Liver (tissue), 8 donors: ENCODE measurements at regions not wholly inside any gene's neighbourhood (a gene's known extent, or its start where the extent isn't known, plus 50 kb on each side); places are given as distances from the start of the nearest gene placed in this dataset.
A peak's percentile ranks its signal among the peaks of the same experiment; 100 is the strongest.

Source experiments
- DNase-seq: peaks from one replicate; pipeline ENCODE4 v3.0.0-alpha.2; 2017; ENCODE audit warnings: low spot score
- H3K27ac ChIP-seq, 2 donors: one replicate each; pipeline ENCODE4 v1.7.0; 2013; ENCODE audit warnings: inconsistent platforms in 2 of 2, low read length in 2 of 2, control low read depth in 1 of 2, low read depth in 1 of 2, mild to moderate bottlenecking in 1 of 2
- H3K27me3 ChIP-seq, 4 donors: one replicate each; pipeline versions ENCODE4 v1.6.1 to v1.7.0; 2013; ENCODE audit warnings: low read length in 3 of 4, inconsistent platforms in 1 of 4, mild to moderate bottlenecking in 1 of 4, moderate library complexity in 1 of 4; ENCODE audit not compliant: control insufficient read depth in 4 of 4, insufficient read depth in 4 of 4
- H3K36me3 ChIP-seq, 4 donors: one replicate each; pipeline versions ENCODE4 v1.6.1 to v1.7.0; 2013; ENCODE audit warnings: low read length in 3 of 4, mild to moderate bottlenecking in 3 of 4, low read depth in 1 of 4, moderate library complexity in 1 of 4; ENCODE audit not compliant: control insufficient read depth in 4 of 4, insufficient read depth in 3 of 4
- H3K4me1 ChIP-seq, 4 donors: one replicate each; pipeline versions ENCODE4 v1.6.1 to v1.7.0; 2013; ENCODE audit warnings: low read length in 3 of 4, mild to moderate bottlenecking in 3 of 4, moderate library complexity in 1 of 4; ENCODE audit not compliant: control insufficient read depth in 4 of 4, insufficient read depth in 4 of 4
- H3K4me3 ChIP-seq, 3 donors: one replicate each; pipeline versions ENCODE4 v1.6.1 to v1.7.0; 2013; ENCODE audit warnings: low read length in 3 of 3, control low read depth in 1 of 3, low read depth in 1 of 3, mild to moderate bottlenecking in 1 of 3
- H3K9ac ChIP-seq, 2 donors: one replicate each; pipeline ENCODE4 v1.7.0; 2013; ENCODE audit warnings: low read length in 2 of 2, mild to moderate bottlenecking in 2 of 2, moderate library complexity in 2 of 2, control low read depth in 1 of 2, low read depth in 1 of 2
- H3K9me3 ChIP-seq, 4 donors: one replicate each; pipeline versions ENCODE4 v1.6.1 to v1.7.0; 2013; ENCODE audit warnings: low read length in 3 of 4; ENCODE audit not compliant: control insufficient read depth in 4 of 4
- EGR1 ChIP-seq, 2 donors: IDR thresholded peaks; 2 replicates each; pipeline ENCODE4 v1.6.1; 2016 to 2018; ENCODE audit warnings: antibody characterized with exemption in 2 of 2, low read depth in 2 of 2
- HNF4A ChIP-seq, 2 donors: conservative IDR thresholded peaks; 2 replicates each; pipeline ENCODE4 v1.6.1; 2016; ENCODE audit warnings: antibody characterized with exemption in 2 of 2, mild to moderate bottlenecking in 2 of 2
- JUND ChIP-seq, 2 donors: IDR thresholded peaks; 2 replicates each; pipeline ENCODE4 v1.6.1; 2016; ENCODE audit warnings: antibody characterized with exemption in 2 of 2
- NR2F2 ChIP-seq: IDR thresholded peaks from 2 replicates; pipeline ENCODE4 v1.6.1; 2016; ENCODE audit warnings: antibody characterized with exemption
- RAD21 ChIP-seq, 2 donors: IDR thresholded peaks; 2 replicates each; pipeline ENCODE4 v1.6.1; 2016; ENCODE audit warnings: antibody characterized with exemption in 2 of 2, mild to moderate bottlenecking in 2 of 2
- RXRA ChIP-seq, 2 donors: IDR thresholded peaks; 2 replicates each; pipeline ENCODE4 v1.6.1; 2017 to 2018; ENCODE audit warnings: antibody characterized with exemption in 2 of 2, mild to moderate bottlenecking in 1 of 2
- TAF1 ChIP-seq: conservative IDR thresholded peaks from 2 replicates; pipeline ENCODE4 v1.6.1; 2016; ENCODE audit warnings: antibody characterized with exemption, mild to moderate bottlenecking
- YY1 ChIP-seq: IDR thresholded peaks from 2 replicates; pipeline ENCODE4 v1.6.1; 2016; ENCODE audit warnings: antibody characterized with exemption, mild to moderate bottlenecking
- WGBS: extraction: QIAGEN DNeasy Blood & Tissue Kit; methylation state at CpG from one replicate; pipeline ENCODE4 v1.1.7; 2013; 5-methylcytosine and 5-hydroxymethylcytosine counted together
- TF ChIP-seq, protein P1 (sequence below): fragments of 150-350 bp; IDR thresholded peaks from 2 replicates; pipeline ENCODE4 v1.5.1; 2017; ENCODE audit warnings: improper control_type of control experiment, low read depth, low read length; ENCODE audit not compliant: missing input control
- TF ChIP-seq, protein P2 (sequence below): IDR thresholded peaks from 2 replicates; pipeline ENCODE4 v1.6.1; 2016; ENCODE audit warnings: antibody characterized with exemption
- TF ChIP-seq, protein P3 (sequence below): IDR thresholded peaks from 2 replicates; pipeline ENCODE4 v1.6.1; 2016; ENCODE audit warnings: antibody characterized with exemption
- TF ChIP-seq, protein P4 (sequence below): IDR thresholded peaks from 2 replicates; pipeline ENCODE4 v1.6.1; 2016; ENCODE audit warnings: antibody characterized with exemption, mild to moderate bottlenecking
- donor health status: healthy.
- donor health status: healthy.
- donor health status: healthy.
- donor health status: healthy.
- donor health status: healthy.

DNA sequence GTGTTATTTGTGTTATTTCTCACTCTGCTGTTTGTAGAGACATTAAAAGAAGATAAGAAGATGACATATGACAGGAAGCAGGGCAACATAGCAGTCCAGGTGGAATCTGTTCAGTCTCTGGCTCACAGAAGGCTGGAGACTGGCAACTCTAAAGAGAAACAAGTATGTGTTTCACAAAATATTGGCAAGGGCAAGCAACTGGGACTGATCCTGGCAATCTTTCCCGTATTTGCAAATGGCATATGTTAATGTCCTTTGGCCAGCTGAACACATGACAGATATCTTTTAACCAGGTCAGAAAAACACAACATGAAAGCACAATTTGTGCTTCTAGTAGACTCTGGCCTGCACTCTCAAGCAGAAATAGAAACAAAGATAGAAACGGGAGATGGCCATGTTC lies 1354.1 kb upstream of the EPHA6 start:
- H3K4me1 ChIP-seq, result no peaks in the 10 kb centered on the region
- WGBS, result 26% methylated on average over 2 of the region's 2 CpGs
- H3K36me3 ChIP-seq, result no peaks in the 10 kb centered on the region
- DNase-seq, result no peak
- no peaks in the 10 kb centered on the region for H3K9me3 ChIP-seq
- no peak overlapping the region for H3K9ac ChIP-seq
- H3K27ac ChIP-seq, result no peak overlapping the region
- no peaks in the 10 kb centered on the region for H3K27me3 ChIP-seq
- no peak overlapping the region for H3K4me3 ChIP-seq
- TF ChIP-seq HNF4A (conservative IDR thresholded peaks at IDR 0.05) (peak in 1 of 2 donors; percentile 73), NR2F2 (no peak), YY1 (peak; percentile 73), RXRA (IDR thresholded peaks at IDR 0.05) (peak in 1 of 2 donors; percentile 49), RAD21 (IDR thresholded peaks at IDR 0.05) (peak in 1 of 2 donors; percentile 25)
- TF ChIP-seq, protein P1, sequence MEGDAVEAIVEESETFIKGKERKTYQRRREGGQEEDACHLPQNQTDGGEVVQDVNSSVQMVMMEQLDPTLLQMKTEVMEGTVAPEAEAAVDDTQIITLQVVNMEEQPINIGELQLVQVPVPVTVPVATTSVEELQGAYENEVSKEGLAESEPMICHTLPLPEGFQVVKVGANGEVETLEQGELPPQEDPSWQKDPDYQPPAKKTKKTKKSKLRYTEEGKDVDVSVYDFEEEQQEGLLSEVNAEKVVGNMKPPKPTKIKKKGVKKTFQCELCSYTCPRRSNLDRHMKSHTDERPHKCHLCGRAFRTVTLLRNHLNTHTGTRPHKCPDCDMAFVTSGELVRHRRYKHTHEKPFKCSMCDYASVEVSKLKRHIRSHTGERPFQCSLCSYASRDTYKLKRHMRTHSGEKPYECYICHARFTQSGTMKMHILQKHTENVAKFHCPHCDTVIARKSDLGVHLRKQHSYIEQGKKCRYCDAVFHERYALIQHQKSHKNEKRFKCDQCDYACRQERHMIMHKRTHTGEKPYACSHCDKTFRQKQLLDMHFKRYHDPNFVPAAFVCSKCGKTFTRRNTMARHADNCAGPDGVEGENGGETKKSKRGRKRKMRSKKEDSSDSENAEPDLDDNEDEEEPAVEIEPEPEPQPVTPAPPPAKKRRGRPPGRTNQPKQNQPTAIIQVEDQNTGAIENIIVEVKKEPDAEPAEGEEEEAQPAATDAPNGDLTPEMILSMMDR, result no peak
- TF ChIP-seq, protein P2, sequence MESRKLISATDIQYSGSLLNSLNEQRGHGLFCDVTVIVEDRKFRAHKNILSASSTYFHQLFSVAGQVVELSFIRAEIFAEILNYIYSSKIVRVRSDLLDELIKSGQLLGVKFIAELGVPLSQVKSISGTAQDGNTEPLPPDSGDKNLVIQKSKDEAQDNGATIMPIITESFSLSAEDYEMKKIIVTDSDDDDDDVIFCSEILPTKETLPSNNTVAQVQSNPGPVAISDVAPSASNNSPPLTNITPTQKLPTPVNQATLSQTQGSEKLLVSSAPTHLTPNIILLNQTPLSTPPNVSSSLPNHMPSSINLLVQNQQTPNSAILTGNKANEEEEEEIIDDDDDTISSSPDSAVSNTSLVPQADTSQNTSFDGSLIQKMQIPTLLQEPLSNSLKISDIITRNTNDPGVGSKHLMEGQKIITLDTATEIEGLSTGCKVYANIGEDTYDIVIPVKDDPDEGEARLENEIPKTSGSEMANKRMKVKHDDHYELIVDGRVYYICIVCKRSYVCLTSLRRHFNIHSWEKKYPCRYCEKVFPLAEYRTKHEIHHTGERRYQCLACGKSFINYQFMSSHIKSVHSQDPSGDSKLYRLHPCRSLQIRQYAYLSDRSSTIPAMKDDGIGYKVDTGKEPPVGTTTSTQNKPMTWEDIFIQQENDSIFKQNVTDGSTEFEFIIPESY, result peak; percentile 29
- TF ChIP-seq, protein P3, sequence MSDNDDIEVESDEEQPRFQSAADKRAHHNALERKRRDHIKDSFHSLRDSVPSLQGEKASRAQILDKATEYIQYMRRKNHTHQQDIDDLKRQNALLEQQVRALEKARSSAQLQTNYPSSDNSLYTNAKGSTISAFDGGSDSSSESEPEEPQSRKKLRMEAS, result peak; percentile 47

DNA sequence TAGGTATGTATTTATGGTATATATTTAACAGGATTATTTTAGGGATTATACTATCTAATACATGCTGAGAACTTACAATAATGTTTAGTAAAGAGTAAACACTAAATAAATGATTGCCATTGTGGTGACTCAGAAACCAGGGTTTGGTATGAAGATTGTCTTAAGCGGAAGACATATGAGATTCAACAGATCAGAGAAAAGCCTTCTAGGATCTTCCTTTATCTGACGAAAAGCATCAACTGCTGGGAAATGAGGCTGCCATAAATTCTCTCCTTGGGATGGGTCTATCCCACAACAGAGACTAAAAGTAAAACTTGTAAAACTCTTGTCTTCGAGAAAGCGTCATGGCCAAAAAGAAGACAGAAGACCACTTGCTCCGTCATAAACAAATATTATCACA lies 1352.2 kb upstream of the EPHA6 start:
- Histone ChIP-seq H3K9ac (no peak overlapping the region), H3K4me1 (no peaks in the 10 kb centered on the region), H3K27ac (no peak overlapping the region), H3K9me3 (no peaks in the 10 kb centered on the region), H3K36me3 (no peaks in the 10 kb centered on the region), H3K4me3 (no peak overlapping the region), H3K27me3 (no peaks in the 10 kb centered on the region)
- DNase-seq, result no peak
- TF ChIP-seq JUND (IDR thresholded peaks at IDR 0.05), result no peak
- no peak for TF ChIP-seq EGR1 (IDR thresholded peaks at IDR 0.05; ENCODE audit: low read depth in 2 of 2)
- TF ChIP-seq NR2F2, result no peak
- no peak for TF ChIP-seq YY1
- TF ChIP-seq TAF1, result no peak
- TF ChIP-seq, protein P4, sequence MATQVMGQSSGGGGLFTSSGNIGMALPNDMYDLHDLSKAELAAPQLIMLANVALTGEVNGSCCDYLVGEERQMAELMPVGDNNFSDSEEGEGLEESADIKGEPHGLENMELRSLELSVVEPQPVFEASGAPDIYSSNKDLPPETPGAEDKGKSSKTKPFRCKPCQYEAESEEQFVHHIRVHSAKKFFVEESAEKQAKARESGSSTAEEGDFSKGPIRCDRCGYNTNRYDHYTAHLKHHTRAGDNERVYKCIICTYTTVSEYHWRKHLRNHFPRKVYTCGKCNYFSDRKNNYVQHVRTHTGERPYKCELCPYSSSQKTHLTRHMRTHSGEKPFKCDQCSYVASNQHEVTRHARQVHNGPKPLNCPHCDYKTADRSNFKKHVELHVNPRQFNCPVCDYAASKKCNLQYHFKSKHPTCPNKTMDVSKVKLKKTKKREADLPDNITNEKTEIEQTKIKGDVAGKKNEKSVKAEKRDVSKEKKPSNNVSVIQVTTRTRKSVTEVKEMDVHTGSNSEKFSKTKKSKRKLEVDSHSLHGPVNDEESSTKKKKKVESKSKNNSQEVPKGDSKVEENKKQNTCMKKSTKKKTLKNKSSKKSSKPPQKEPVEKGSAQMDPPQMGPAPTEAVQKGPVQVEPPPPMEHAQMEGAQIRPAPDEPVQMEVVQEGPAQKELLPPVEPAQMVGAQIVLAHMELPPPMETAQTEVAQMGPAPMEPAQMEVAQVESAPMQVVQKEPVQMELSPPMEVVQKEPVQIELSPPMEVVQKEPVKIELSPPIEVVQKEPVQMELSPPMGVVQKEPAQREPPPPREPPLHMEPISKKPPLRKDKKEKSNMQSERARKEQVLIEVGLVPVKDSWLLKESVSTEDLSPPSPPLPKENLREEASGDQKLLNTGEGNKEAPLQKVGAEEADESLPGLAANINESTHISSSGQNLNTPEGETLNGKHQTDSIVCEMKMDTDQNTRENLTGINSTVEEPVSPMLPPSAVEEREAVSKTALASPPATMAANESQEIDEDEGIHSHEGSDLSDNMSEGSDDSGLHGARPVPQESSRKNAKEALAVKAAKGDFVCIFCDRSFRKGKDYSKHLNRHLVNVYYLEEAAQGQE, result no peak
- no peak for TF ChIP-seq HNF4A (conservative IDR thresholded peaks at IDR 0.05)
- 84% methylated on average over 5 of the region's 5 CpGs for WGBS
